ENCODE measurements at regions not wholly inside any gene's neighbourhood (a gene's known extent, or its start where the extent isn't known, plus 50 kb on each side); places are given as distances from the start of the nearest gene placed in this dataset.

DNA sequence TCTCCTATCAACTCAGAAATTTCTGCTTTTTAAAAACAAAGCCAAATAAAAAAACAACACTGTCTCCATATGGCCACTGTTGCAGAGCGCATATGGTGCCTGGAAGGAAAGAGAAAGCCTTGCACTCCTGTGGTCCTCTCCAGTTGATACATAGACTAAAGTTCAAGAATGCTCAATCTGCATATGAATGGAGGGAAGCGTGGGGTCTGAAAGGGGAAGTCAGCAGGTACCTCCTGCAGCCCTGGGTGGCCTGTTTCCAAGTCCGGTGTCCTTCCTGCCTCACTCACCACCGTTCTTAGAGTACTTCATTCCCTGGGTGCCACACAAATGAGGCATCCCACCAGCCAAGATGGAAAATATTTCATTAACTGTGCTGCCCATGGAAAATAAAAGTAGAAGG, 138.3 kb upstream of the PALS2 start:
- TF ChIP-seq POLR2A (IDR thresholded peaks at IDR 0.05) (no peak), CTCF (IDR thresholded peaks at IDR 0.05) (no peak)
